GM12874 (cell line): ENCODE measurements at regions not wholly inside any gene's neighbourhood (a gene's known extent, or its start where the extent isn't known, plus 50 kb on each side); places are given as distances from the start of the nearest gene placed in this dataset.

ENCODE experiments used
- CTCF ChIP-seq: IDR thresholded peaks from 2 replicates; pipeline ENCODE4 v1.5.1; 2011; ENCODE audit warnings: low read depth, mild to moderate bottlenecking, control low read depth, low read length, moderate library complexity; ENCODE audit not compliant: insufficient read depth

GRCh38 chr3:181881749-181882148, 170.0 kb downstream of the SOX2 start:
- no peak for TF ChIP-seq CTCF

DNA sequence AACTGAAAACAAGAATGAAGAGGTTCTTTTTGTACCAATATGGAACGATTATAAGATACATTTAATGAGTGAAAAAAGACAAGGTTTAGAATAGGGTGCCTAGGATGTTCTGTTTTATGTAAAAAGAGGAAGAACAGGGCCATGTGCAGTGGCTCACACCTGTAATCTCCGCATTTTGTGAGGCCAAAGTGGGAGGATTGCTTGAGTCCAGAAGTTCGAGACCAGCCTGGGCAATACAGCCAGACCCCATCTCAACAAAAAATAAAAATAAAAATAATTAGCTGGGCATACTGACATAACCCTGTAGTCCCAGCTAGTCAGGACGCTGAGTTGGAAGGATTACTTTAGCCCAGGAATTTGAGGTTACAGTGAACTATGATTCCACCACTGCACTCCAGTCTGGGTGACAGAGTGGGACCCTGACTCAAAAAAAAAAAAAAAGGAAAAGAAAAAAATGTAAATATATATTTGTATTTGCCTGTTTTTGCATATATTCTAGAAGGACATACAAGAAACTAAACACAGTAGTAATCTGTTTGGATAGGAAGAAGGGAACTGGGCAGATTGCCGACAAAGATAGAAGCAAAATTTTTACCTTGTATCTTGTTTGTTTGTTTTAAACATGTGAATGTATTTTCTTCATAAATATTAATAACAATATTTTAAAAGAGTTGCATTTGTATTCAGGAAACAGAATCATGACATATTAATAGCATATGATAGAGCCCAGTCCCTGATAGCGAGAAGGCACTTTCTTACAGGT, 174.3 kb downstream of the SOX2 start:
- no peak for TF ChIP-seq CTCF

DNA sequence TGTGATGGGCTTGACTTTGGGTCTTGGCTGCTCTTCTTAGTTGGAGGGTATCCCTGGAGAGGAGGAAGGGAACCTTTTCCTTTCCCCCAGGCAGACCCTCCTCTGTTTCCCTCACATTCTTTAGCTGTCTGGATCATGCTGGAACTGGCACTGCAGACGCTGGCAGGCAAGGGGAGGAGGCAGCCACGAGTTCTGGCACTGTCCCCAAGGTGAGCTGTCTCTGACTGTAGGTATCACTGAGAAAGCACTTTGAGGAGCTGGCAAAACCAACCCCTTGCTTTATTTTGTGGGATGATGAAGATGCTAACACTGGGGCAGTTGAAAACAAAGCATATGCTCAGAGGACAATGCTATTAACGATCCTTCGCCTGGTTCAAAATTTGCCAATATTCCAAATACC, 175.0 kb downstream of the SOX2 start:
- no peak for TF ChIP-seq CTCF

GRCh38 chr3:181887685-181888084, 176.0 kb downstream of the SOX2 start:
- TF ChIP-seq CTCF: no peak

DNA sequence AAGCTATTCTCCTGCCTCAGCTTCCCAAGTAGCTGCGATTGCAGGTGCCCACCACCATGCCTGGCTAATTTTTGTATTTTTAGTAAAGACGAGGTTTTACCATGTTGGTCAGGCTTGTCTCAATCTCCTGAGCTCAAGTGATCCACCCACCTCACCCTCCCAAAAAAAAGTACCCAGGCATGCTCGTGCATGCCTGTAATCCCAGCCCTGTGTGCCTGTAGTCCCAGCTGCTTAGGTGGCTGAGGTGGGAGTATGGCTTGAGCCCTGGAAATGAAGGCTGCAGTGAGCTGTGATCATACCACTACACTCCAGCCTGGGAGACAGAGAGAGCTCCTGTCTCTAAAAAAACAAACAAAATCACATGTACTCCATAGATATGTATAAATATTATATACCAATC, 176.5 kb downstream of the SOX2 start:
- no peak for TF ChIP-seq CTCF

DNA sequence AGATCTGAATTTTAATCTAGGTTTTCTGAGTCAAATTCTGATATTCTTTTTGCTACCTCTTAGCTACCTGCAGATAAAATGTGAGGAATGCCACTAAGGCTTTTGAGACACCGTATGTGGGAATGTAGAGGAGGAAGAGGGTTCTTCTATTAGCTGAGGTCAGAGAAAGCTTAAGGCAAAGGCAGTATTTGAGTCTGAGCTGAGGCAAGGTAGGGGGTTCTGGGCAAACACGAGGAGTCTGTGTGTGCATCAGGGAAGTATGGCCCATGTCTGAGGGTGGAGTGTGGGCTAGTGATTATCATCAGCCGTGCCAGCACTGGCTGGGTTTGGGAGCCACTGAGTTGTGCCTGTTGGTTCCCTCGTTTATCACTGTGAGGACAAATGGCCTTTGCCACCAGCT, 181.1 kb downstream of the SOX2 start:
- TF ChIP-seq CTCF: no peak

DNA sequence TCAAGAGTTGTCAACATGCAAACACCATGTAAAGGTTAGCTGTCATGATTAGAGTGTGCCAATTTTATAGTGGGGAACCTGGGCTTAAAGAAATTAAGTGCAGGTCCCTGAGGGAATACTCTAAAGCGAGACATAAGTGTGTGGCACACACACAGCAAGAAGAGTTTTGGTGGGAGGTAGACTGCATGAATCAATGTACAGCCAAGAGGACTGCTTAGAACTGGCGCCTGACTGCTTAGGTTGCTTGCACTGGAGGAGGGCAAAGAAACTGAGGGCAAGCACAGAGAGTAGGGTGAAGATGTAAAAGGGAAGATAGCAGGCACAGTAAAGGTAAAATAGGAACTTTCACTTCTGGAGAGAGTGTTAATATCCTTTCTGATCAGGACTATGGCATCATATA, 184.9 kb downstream of the SOX2 start:
- TF ChIP-seq CTCF: no peak

- TF ChIP-seq CTCF: no peak
Observed at GRCh38 chr3:181899702-181900101, 188.0 kb downstream of the SOX2 start.
